NCI-H1092 (cell line): ENCODE measurements at regions not wholly inside any gene's neighbourhood (a gene's known extent, or its start where the extent isn't known, plus 50 kb on each side); places are given as distances from the start of the nearest gene placed in this dataset.
"Not testable (repeated sequence)": the region's sequence is repeated elsewhere in the genome, so short reads cannot be mapped to it uniquely, and the experiment has no call there.

Experiments used
- DNase-seq: peaks from one replicate; lab custom pipeline; 2025; lab: John Stamatoyannopoulos, UW

- DNase-seq, result no peak
Observed at GRCh38 chr5:104345222-104346016, 782.8 kb upstream of the NUDT12 start.

GRCh38 chr5:104344809-104345208, 782.2 kb upstream of the NUDT12 start:
- DNase-seq, result no peak

- no peak for DNase-seq
Observed at GRCh38 chr5:104327801-104328200, 765.2 kb upstream of the NUDT12 start.

- DNase-seq, result no peak
Observed at GRCh38 chr5:104326966-104327365, 764.4 kb upstream of the NUDT12 start.

- no peak for DNase-seq
Observed at GRCh38 chr5:104325356-104325755, 762.8 kb upstream of the NUDT12 start.

- not testable (repeated sequence) for DNase-seq
Observed at GRCh38 chr5:104316676-104317075, 754.1 kb upstream of the NUDT12 start.

GRCh38 chr5:104312481-104312880, 749.9 kb upstream of the NUDT12 start:
- no peak for DNase-seq

- DNase-seq, result no peak
Observed at GRCh38 chr5:104305602-104306001, 743.0 kb upstream of the NUDT12 start.

- DNase-seq, result no peak
Observed at GRCh38 chr5:104299998-104300706, 737.6 kb upstream of the NUDT12 start.

GRCh38 chr5:104298518-104298917, 735.9 kb upstream of the NUDT12 start:
- no peak for DNase-seq

- DNase-seq, result no peak
Observed at GRCh38 chr5:104297076-104297475, 734.5 kb upstream of the NUDT12 start.

- no peak for DNase-seq
Observed at GRCh38 chr5:104295991-104296390, 733.4 kb upstream of the NUDT12 start.

- DNase-seq, result no peak
Observed at GRCh38 chr5:104283136-104283535, 720.5 kb upstream of the NUDT12 start.

- DNase-seq, result no peak
Observed at GRCh38 chr5:104273725-104274124, 711.1 kb upstream of the NUDT12 start.

GRCh38 chr5:104267320-104268015, 704.9 kb upstream of the NUDT12 start:
- DNase-seq, result no peak

- no peak for DNase-seq
Observed at GRCh38 chr5:104266161-104266560, 703.6 kb upstream of the NUDT12 start.

GRCh38 chr5:104265531-104266140, 703.0 kb upstream of the NUDT12 start:
- no peak for DNase-seq

GRCh38 chr5:104247260-104247659, 684.7 kb upstream of the NUDT12 start:
- DNase-seq, result no peak

GRCh38 chr5:104241046-104241445, 678.5 kb upstream of the NUDT12 start:
- DNase-seq, result peak; percentile 0

- DNase-seq, result no peak
Observed at GRCh38 chr5:104237586-104237985, 675.0 kb upstream of the NUDT12 start.

GRCh38 chr5:104223885-104224773, 661.5 kb upstream of the NUDT12 start:
- DNase-seq, result no peak
